Small intestine (tissue), 7 donors: ENCODE measurements at regions not wholly inside any gene's neighbourhood (a gene's known extent, or its start where the extent isn't known, plus 50 kb on each side); places are given as distances from the start of the nearest gene placed in this dataset.
"Not testable (repeated sequence)": the region's sequence is repeated elsewhere in the genome, so short reads cannot be mapped to it uniquely, and the experiment has no call there.

ENCODE experiments used
- DNase-seq, 2 donors: peaks; one replicate each; pipeline versions ENCODE4 v3.0.0 to v3.0.0-alpha.2; 2013
- FAIRE-seq: peaks from 2 replicates; lab custom pipeline; 2012; peaks lifted over from hg19 to GRCh38; lab: Jason Lieb, UNC
- H3K27ac ChIP-seq, 3 donors: one replicate each; pipeline ENCODE4 v1.5.1; 2013; ENCODE audit warnings: low read length in 2 of 3, mild to moderate bottlenecking in 2 of 3, control low read depth in 1 of 3, inconsistent platforms in 1 of 3, low read depth in 1 of 3, moderate library complexity in 1 of 3
- H3K27me3 ChIP-seq, 3 donors: one replicate each; pipeline ENCODE4 v1.6.1; 2013; ENCODE audit warnings: low read length in 3 of 3, inconsistent platforms in 1 of 3; ENCODE audit not compliant: control insufficient read depth in 3 of 3, insufficient read depth in 3 of 3
- H3K36me3 ChIP-seq, 3 donors: one replicate each; pipeline ENCODE4 v1.6.1; 2013; ENCODE audit warnings: low read length in 3 of 3, inconsistent platforms in 1 of 3, low read depth in 1 of 3, mild to moderate bottlenecking in 1 of 3, moderate library complexity in 1 of 3; ENCODE audit not compliant: control insufficient read depth in 3 of 3, insufficient read depth in 2 of 3
- H3K4me1 ChIP-seq, 3 donors: one replicate each; pipeline ENCODE4 v1.6.1; 2013; ENCODE audit warnings: low read length in 2 of 3, inconsistent platforms in 1 of 3, low read depth in 1 of 3, mild to moderate bottlenecking in 1 of 3, moderate library complexity in 1 of 3; ENCODE audit not compliant: control insufficient read depth in 3 of 3, insufficient read depth in 2 of 3
- H3K4me3 ChIP-seq, 3 donors: one replicate each; pipeline ENCODE4 v1.5.1; 2013; ENCODE audit warnings: low read length in 3 of 3, control low read depth in 1 of 3, inconsistent platforms in 1 of 3, low read depth in 1 of 3, mild to moderate bottlenecking in 1 of 3, moderate library complexity in 1 of 3
- H3K9me3 ChIP-seq, 2 donors: one replicate each; pipeline ENCODE4 v1.6.1; 2013; ENCODE audit warnings: low read depth in 1 of 2, low read length in 1 of 2; ENCODE audit not compliant: control insufficient read depth in 2 of 2, insufficient read depth in 1 of 2
- WGBS, 3 donors: extraction: QIAGEN DNeasy Blood & Tissue Kit; methylation state at CpG; one replicate each; pipeline ENCODE4 v1.1.7; 2013; 5-methylcytosine and 5-hydroxymethylcytosine counted together
- donor health status: healthy with polysubstance abuse.
- donor health status: control.
- donor health status: control.
- donor health status: Bipolar disorder and iron deficiency.
- donor health status: healthy.

- peaks cover 0 to 13% (median 0%) of the 10 kb centered on the region in 3 donors for H3K27me3 ChIP-seq
- H3K4me3 ChIP-seq, result no peak overlapping the region
- H3K4me1 ChIP-seq, result peaks cover 4 to 57% (median 4%) of the 10 kb centered on the region in 3 donors
- FAIRE-seq, result no peak
- H3K9me3 ChIP-seq, result no peaks in the 10 kb centered on the region
- no peak for DNase-seq
- no peaks in the 10 kb centered on the region for H3K36me3 ChIP-seq
- WGBS, 3 donors, result 63 to 74% (median 69%) methylated on average over 15 to 18 of the region's 18 CpGs
- no peak overlapping the region for H3K27ac ChIP-seq
These were observed 53.3 kb upstream of the NOTCH1 start for GRCh38 chr9:136599074-136599531.

- not testable (repeated sequence) for DNase-seq, H3K36me3 ChIP-seq, H3K27ac ChIP-seq, H3K9me3 ChIP-seq, FAIRE-seq, H3K4me3 ChIP-seq
- peaks cover 0 to 51% (median 1%) of the 10 kb centered on the region in 3 donors for H3K4me1 ChIP-seq
- 71 to 87% (median 75%) methylated on average over 4 to 12 of the region's 13 CpGs for WGBS, 3 donors
- peaks cover 0 to 13% (median 0%) of the 10 kb centered on the region in 3 donors for H3K27me3 ChIP-seq
These were observed 52.7 kb upstream of the NOTCH1 start for GRCh38 chr9:136598390-136599073.

- FAIRE-seq (no peak), DNase-seq (no peak)
- WGBS, 3 donors, result 89 to 93% (median 90%) methylated on average over 9 of the region's 9 CpGs
- H3K9me3 ChIP-seq, result no peaks in the 10 kb centered on the region
- H3K27me3 ChIP-seq, result peaks cover 0 to 13% (median 0%) of the 10 kb centered on the region in 3 donors
- no peaks in the 10 kb centered on the region for H3K36me3 ChIP-seq
- H3K4me1 ChIP-seq, result peaks cover 0 to 46% (median 0%) of the 10 kb centered on the region in 3 donors
- no peak overlapping the region for H3K27ac ChIP-seq
- no peak overlapping the region for H3K4me3 ChIP-seq
These were observed 52.1 kb upstream of the NOTCH1 start for GRCh38 chr9:136597965-136598364.

- 42 to 64% (median 49%) methylated on average over 13 of the region's 13 CpGs for WGBS, 3 donors
- Histone ChIP-seq H3K4me1 (peaks cover 0 to 40% (median 0%) of the 10 kb centered on the region in 3 donors), H3K36me3 (no peaks in the 10 kb centered on the region), H3K4me3 (no peak overlapping the region), H3K27ac (no peak overlapping the region), H3K27me3 (peaks cover 0 to 10% (median 0%) of the 10 kb centered on the region in 3 donors), H3K9me3 (no peaks in the 10 kb centered on the region)
- FAIRE-seq (no peak), DNase-seq (no peak)
These were observed 51.5 kb upstream of the NOTCH1 start for GRCh38 chr9:136597141-136597885.

- Histone ChIP-seq H3K4me3 (no peak overlapping the region), H3K4me1 (peaks cover 0 to 36% (median 0%) of the 10 kb centered on the region in 3 donors), H3K27me3 (peaks cover 0 to 11% (median 0%) of the 10 kb centered on the region in 3 donors), H3K9me3 (no peaks in the 10 kb centered on the region), H3K27ac (peak overlapping the region in 1 of 3 donors; percentile 32), H3K36me3 (no peaks in the 10 kb centered on the region)
- DNase-seq (peak in 1 of 2 donors; percentile 51), FAIRE-seq (no peak)
- WGBS, 3 donors, result 24 to 65% (median 48%) methylated on average over 16 of the region's 16 CpGs
These were observed 50.8 kb upstream of the NOTCH1 start for GRCh38 chr9:136596630-136597031.

GRCh38 chr9:136596217-136596616 is 50.4 kb upstream of the NOTCH1 start:
- peaks cover 0 to 36% (median 0%) of the 10 kb centered on the region in 3 donors for H3K4me1 ChIP-seq
- no peaks in the 10 kb centered on the region for H3K9me3 ChIP-seq
- FAIRE-seq, result no peak
- whole genome bisulfite sequencing, 3 donors, result 21 to 57% (median 35%) methylated on average over 8 of the region's 8 CpGs
- DNase-seq, result no peak
- peaks cover 0 to 11% (median 0%) of the 10 kb centered on the region in 3 donors for H3K27me3 ChIP-seq
- H3K36me3 ChIP-seq, result no peaks in the 10 kb centered on the region
- H3K27ac ChIP-seq, result no peak overlapping the region
- no peak overlapping the region for H3K4me3 ChIP-seq

- H3K4me1 ChIP-seq, result peaks cover 0 to 35% (median 0%) of the 10 kb centered on the region in 3 donors
- no peak overlapping the region for H3K4me3 ChIP-seq
- 68 to 76% (median 69%) methylated on average over 33 of the region's 33 CpGs for WGBS, 3 donors
- no peak overlapping the region for H3K27ac ChIP-seq
- no peaks in the 10 kb centered on the region for H3K9me3 ChIP-seq
- DNase-seq, result no peak
- no peak for FAIRE-seq
- H3K36me3 ChIP-seq, result no peaks in the 10 kb centered on the region
- H3K27me3 ChIP-seq, result peaks cover 0 to 11% (median 0%) of the 10 kb centered on the region in 3 donors
These were observed 49.7 kb upstream of the NOTCH1 start for GRCh38 chr9:136595245-136596153.
